WTC11 (cell line): ENCODE measurements at regions not wholly inside any gene's neighbourhood (a gene's known extent, or its start where the extent isn't known, plus 50 kb on each side); places are given as distances from the start of the nearest gene placed in this dataset.

Experiments
- CREB1 ChIP-seq: sonication (generic); formaldehyde crosslinking; IDR thresholded peaks from 2 replicates; pipeline ENCODE4 v1.8.0; 2023; ENCODE audit warnings: mild to moderate bottlenecking, missing genetic modification reagents
- FOXJ3 ChIP-seq: sonication (generic); formaldehyde crosslinking; IDR thresholded peaks from 2 replicates; pipeline ENCODE4 v1.9.0; 2021; ENCODE audit warnings: missing genetic modification reagents, mild to moderate bottlenecking, borderline replicate concordance
- JUN ChIP-seq: sonication (generic); formaldehyde crosslinking; IDR thresholded peaks from 2 replicates; pipeline ENCODE4 v1.8.0; 2023; ENCODE audit warnings: mild to moderate bottlenecking, missing genetic modification reagents
- MAX ChIP-seq: sonication (generic); formaldehyde crosslinking; IDR thresholded peaks from 2 replicates; pipeline ENCODE4 v1.8.0; 2022; ENCODE audit warnings: mild to moderate bottlenecking, missing genetic modification reagents
- PREB ChIP-seq: sonication (generic); formaldehyde crosslinking; IDR thresholded peaks from 2 replicates; pipeline ENCODE4 v1.8.1; 2022; ENCODE audit warnings: mild to moderate bottlenecking, missing genetic modification reagents, moderate library complexity, borderline replicate concordance
- RELA ChIP-seq: sonication (generic); formaldehyde crosslinking; IDR thresholded peaks from 2 replicates; pipeline ENCODE4 v1.8.1; 2022; ENCODE audit warnings: missing genetic modification reagents, mild to moderate bottlenecking, borderline replicate concordance
- SP1 ChIP-seq: sonication (generic); formaldehyde crosslinking; conservative IDR thresholded peaks from 2 replicates; pipeline ENCODE4 v1.8.1; 2022; ENCODE audit warnings: missing genetic modification reagents
- ZNF121 ChIP-seq: sonication (generic); formaldehyde crosslinking; IDR thresholded peaks from 2 replicates; pipeline ENCODE4 v1.8.0; 2023; ENCODE audit warnings: missing genetic modification reagents
- ZNF425 ChIP-seq: fragments of 250-450 bp; sonication (Bioruptor Pico); conservative IDR thresholded peaks from 2 replicates; pipeline ENCODE4 v1.9.0; 2021; ENCODE audit warnings: mild to moderate bottlenecking
- ZNF671 ChIP-seq: fragments of 250-450 bp; sonication (Bioruptor Pico); IDR thresholded peaks from 2 replicates; pipeline ENCODE4 v1.8.0; 2021; ENCODE audit warnings: mild to moderate bottlenecking
- TF ChIP-seq, protein P1 (sequence below): fragments of 200-600 bp; IDR thresholded peaks from 2 replicates; pipeline ENCODE4 v1.8.0; 2022; ENCODE audit warnings: antibody characterized with exemption
- TF ChIP-seq, protein P2 (sequence below): sonication (generic); formaldehyde crosslinking; IDR thresholded peaks from 2 replicates; pipeline ENCODE4 v1.8.1; 2022; ENCODE audit warnings: low read depth, missing genetic modification reagents, borderline replicate concordance
- TF ChIP-seq, protein P3 (sequence below): sonication (generic); formaldehyde crosslinking; IDR thresholded peaks from 2 replicates; pipeline ENCODE4 v1.8.1; 2023; ENCODE audit warnings: mild to moderate bottlenecking, missing genetic modification reagents
- TF ChIP-seq, protein P4 (sequence below): sonication (generic); formaldehyde crosslinking; IDR thresholded peaks from 2 replicates; pipeline ENCODE4 v1.8.1; 2023; ENCODE audit warnings: mild to moderate bottlenecking, missing genetic modification reagents, borderline replicate concordance

DNA sequence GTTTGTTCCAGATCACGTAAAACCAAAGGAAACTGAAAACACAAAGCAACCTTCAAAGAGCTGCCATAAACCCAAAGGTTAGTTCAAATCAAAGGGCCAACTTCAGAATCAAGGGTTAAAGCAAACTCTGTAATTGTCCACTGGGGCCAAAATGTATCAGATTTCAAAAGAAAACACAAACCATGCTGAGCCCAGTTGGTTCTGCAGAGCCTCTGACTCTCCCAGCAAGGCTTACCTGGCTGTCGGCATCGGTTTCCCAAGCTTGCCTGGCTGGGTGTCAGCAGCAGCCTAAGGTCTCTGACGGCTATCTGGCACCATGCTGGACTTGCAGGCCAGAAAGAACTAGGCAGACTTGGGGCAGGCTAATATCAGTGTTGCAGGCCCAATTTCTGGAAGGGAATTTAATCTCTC is 125.3 kb downstream of the DAD1 start:
- no peak for TF ChIP-seq MAX (CRISPR knock-in tag)
- TF ChIP-seq SP1: no peak
- TF ChIP-seq, protein P1, sequence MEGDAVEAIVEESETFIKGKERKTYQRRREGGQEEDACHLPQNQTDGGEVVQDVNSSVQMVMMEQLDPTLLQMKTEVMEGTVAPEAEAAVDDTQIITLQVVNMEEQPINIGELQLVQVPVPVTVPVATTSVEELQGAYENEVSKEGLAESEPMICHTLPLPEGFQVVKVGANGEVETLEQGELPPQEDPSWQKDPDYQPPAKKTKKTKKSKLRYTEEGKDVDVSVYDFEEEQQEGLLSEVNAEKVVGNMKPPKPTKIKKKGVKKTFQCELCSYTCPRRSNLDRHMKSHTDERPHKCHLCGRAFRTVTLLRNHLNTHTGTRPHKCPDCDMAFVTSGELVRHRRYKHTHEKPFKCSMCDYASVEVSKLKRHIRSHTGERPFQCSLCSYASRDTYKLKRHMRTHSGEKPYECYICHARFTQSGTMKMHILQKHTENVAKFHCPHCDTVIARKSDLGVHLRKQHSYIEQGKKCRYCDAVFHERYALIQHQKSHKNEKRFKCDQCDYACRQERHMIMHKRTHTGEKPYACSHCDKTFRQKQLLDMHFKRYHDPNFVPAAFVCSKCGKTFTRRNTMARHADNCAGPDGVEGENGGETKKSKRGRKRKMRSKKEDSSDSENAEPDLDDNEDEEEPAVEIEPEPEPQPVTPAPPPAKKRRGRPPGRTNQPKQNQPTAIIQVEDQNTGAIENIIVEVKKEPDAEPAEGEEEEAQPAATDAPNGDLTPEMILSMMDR: no peak
- TF ChIP-seq, protein P2, sequence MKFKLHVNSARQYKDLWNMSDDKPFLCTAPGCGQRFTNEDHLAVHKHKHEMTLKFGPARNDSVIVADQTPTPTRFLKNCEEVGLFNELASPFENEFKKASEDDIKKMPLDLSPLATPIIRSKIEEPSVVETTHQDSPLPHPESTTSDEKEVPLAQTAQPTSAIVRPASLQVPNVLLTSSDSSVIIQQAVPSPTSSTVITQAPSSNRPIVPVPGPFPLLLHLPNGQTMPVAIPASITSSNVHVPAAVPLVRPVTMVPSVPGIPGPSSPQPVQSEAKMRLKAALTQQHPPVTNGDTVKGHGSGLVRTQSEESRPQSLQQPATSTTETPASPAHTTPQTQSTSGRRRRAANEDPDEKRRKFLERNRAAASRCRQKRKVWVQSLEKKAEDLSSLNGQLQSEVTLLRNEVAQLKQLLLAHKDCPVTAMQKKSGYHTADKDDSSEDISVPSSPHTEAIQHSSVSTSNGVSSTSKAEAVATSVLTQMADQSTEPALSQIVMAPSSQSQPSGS: no peak
- no peak for TF ChIP-seq ZNF121 (CRISPR knock-in tag)
- no peak for TF ChIP-seq PREB (CRISPR knock-in tag)
- no peak for TF ChIP-seq RELA (CRISPR knock-in tag)
- TF ChIP-seq, protein P3, sequence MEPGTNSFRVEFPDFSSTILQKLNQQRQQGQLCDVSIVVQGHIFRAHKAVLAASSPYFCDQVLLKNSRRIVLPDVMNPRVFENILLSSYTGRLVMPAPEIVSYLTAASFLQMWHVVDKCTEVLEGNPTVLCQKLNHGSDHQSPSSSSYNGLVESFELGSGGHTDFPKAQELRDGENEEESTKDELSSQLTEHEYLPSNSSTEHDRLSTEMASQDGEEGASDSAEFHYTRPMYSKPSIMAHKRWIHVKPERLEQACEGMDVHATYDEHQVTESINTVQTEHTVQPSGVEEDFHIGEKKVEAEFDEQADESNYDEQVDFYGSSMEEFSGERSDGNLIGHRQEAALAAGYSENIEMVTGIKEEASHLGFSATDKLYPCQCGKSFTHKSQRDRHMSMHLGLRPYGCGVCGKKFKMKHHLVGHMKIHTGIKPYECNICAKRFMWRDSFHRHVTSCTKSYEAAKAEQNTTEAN (CRISPR knock-in tag): no peak
- TF ChIP-seq JUN (CRISPR knock-in tag): no peak
- no peak for TF ChIP-seq ZNF425
- TF ChIP-seq CREB1 (CRISPR knock-in tag): no peak
- TF ChIP-seq ZNF671: no peak
- no peak for TF ChIP-seq FOXJ3 (CRISPR knock-in tag)
- TF ChIP-seq, protein P4, sequence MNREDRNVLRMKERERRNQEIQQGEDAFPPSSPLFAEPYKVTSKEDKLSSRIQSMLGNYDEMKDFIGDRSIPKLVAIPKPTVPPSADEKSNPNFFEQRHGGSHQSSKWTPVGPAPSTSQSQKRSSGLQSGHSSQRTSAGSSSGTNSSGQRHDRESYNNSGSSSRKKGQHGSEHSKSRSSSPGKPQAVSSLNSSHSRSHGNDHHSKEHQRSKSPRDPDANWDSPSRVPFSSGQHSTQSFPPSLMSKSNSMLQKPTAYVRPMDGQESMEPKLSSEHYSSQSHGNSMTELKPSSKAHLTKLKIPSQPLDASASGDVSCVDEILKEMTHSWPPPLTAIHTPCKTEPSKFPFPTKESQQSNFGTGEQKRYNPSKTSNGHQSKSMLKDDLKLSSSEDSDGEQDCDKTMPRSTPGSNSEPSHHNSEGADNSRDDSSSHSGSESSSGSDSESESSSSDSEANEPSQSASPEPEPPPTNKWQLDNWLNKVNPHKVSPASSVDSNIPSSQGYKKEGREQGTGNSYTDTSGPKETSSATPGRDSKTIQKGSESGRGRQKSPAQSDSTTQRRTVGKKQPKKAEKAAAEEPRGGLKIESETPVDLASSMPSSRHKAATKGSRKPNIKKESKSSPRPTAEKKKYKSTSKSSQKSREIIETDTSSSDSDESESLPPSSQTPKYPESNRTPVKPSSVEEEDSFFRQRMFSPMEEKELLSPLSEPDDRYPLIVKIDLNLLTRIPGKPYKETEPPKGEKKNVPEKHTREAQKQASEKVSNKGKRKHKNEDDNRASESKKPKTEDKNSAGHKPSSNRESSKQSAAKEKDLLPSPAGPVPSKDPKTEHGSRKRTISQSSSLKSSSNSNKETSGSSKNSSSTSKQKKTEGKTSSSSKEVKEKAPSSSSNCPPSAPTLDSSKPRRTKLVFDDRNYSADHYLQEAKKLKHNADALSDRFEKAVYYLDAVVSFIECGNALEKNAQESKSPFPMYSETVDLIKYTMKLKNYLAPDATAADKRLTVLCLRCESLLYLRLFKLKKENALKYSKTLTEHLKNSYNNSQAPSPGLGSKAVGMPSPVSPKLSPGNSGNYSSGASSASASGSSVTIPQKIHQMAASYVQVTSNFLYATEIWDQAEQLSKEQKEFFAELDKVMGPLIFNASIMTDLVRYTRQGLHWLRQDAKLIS (CRISPR knock-in tag): no peak
